COLO829 (cell line): ENCODE measurements at regions not wholly inside any gene's neighbourhood (a gene's known extent, or its start where the extent isn't known, plus 50 kb on each side); places are given as distances from the start of the nearest gene placed in this dataset.
"Not testable (repeated sequence)": the region's sequence is repeated elsewhere in the genome, so short reads cannot be mapped to it uniquely, and the experiment has no call there.

Experiments
- DNase-seq: peaks from one replicate; pipeline ENCODE4 v3.0.0; 2012; ENCODE audit warnings: low spot score

- DNase-seq = no peak
These were observed 441.1 kb downstream of the BCAT1 start for GRCh38 chr12:24507827-24508226.

DNA sequence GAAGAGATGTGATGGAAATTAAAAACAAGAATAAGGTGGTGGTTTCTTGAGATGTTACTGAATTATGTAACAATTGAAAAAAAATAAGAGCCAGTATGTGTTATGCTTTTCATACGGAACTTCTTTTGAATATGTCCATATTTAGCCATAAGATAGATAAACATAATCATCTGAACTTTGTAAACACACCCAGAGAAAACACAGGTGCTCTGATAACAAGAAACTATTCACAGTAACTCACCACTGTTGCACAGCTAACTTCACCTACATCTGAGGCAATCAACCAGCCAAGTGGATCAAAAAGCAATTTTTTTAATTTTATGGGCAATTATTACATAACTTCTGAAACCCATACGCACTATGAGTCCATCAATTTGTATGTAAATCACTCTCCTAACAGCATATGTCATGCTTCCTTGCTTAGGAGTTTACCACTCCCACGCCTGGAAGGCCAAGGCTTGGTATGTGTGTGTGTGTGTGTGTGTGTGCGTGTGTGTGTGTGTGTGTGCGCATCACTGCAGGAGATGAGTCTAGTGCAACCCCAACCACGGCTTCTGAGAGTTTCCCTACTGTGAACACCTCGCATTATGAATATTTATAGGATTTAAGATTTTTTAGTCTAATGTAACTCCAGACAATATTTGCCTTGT is 443.4 kb downstream of the BCAT1 start:
- no peak for DNase-seq

GRCh38 chr12:24503477-24503876 is 445.4 kb downstream of the BCAT1 start:
- not testable (repeated sequence) for DNase-seq

DNA sequence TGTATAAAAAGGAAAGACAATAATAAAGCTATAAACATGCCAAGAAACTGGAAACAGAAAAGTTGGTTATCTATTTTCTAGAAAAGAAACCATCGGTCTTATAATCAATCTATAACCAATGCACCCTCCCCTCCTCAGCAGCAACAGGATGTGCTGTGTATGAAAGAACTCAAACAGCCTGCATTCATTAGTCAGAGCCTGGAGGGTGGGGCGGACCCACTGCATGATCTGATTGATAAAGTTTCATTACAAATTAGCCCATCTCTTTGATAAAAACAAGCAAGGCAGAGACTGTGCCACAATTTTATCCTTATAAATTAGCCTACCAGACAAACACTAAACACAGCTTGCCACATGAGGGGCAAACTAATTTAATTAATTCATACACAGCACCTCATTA is 448.1 kb downstream of the BCAT1 start:
- DNase-seq = peak; percentile 79

DNA sequence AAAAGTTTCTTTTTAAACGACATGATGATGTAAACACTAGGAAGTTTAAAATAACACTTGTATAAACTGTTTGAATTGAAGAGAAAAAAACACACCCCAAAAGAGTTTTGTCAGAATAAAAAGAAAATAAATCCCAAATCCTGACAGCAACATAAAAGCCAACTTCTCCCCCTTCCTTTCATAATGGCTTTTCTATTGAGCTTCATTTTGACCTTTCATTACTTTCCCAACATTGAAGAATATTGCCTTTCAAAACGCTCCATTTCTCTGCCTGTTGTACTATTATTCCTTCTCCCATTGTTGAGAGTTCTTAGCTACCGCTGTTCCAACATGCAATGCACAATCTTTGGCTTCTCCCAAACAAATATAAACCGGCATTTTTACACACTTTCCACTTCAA is 448.5 kb downstream of the BCAT1 start:
- no peak for DNase-seq

GRCh38 chr12:24499151-24500146 is 449.5 kb downstream of the BCAT1 start:
- peak; percentile 61 for DNase-seq

DNA sequence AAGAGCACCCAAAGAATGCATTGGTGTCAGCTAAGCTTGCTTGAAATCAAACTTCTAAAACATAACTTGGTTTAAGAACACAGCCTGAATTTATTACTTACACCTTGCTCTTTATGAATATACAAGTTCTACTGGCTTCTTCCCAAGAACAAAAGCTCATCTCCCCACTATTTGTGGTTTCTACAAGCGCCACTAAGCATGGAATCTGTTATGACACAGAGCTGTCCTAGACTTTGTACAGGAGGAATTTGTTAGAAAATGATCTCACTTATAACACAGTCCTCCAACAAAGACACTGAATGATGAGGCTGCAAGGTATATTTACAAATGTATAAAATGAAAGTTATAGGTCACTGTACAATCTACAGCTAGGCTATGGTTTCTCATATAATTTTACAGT is 452.1 kb downstream of the BCAT1 start:
- DNase-seq = no peak

DNA sequence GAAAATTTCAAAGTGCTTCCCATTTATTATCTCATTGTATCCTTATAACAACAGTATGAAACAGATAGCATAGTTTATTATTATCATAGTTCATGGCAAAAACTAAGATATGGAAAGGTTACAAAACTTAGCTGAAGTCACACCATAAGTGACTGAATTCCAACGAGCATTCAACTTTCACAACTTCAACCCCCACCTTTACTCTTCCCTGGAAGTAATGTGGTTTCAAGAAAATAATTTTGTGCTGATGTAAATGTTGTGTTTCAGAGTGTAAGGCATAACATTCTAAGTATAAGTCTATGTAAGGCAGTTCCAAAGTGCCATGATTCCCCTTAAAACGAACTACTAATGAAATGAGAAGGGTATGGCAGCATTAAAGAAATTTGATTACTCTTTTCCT is 454.5 kb downstream of the BCAT1 start:
- no peak for DNase-seq

- DNase-seq = no peak
These were observed 456.9 kb downstream of the BCAT1 start for GRCh38 chr12:24491968-24492367.

GRCh38 chr12:24489939-24490338 is 459.0 kb downstream of the BCAT1 start:
- no peak for DNase-seq

DNA sequence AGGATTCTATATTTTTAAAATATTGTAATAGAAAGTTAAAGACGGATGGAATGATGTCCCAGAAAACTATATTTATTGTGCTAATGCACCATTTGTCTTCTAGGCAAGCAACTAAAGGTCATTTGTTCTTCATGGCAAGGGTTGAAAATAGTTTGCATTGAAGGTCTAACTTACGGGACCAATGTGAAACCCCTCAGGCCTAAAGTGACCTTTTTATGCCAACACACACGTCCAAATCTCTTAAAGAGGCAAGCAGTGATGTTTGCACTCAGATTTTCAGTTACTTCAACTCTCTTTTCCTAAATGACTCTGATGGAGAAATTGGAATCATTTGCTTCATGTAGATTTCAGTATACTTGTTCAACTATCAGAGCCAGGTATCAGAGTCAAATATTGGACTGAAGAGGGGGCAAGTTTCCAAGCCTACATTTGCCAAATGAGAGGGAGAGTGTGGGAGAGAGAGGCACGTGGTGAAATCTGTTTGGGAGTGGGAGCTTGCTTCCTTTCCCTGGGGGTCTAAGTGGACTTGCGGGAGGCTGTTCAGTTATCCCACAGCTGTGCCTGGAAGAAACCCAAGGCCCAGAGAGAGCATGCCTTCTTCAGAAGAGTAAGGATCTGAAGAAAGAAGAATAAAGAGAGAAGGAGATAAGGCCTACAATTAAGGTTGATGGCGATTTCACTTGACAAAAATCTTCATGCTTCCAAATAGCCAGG is 459.8 kb downstream of the BCAT1 start:
- no peak for DNase-seq

DNA sequence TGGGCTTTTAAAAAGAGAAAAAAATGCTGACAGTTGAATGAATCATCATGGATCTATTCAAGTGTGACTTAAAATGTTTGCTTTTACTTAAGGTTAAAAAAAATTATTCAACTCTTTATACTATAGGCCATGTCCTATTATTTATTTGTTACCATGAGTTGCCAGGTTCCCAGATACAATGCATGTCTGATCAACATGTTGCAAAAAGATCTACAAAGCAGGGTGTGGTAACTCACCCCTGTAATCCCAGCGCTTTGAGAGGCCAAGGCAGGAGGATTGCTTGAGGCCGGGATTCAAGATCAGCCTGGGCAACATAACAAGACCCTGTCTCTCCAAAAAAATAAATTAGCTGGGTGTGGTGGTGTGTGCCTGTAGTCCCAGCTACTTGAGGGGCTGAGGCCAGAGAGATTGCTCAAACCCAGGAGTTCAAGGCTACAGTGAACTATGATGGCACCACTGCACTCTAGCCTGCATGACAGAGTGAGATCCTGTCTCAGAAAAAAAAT is 460.8 kb downstream of the BCAT1 start:
- no peak for DNase-seq

GRCh38 chr12:24487606-24488005 is 461.3 kb downstream of the BCAT1 start:
- no peak for DNase-seq

- DNase-seq = no peak
These were observed 465.2 kb downstream of the BCAT1 start for GRCh38 chr12:24483732-24484131.

GRCh38 chr12:24482882-24483604 is 465.9 kb downstream of the BCAT1 start:
- DNase-seq = no peak

DNA sequence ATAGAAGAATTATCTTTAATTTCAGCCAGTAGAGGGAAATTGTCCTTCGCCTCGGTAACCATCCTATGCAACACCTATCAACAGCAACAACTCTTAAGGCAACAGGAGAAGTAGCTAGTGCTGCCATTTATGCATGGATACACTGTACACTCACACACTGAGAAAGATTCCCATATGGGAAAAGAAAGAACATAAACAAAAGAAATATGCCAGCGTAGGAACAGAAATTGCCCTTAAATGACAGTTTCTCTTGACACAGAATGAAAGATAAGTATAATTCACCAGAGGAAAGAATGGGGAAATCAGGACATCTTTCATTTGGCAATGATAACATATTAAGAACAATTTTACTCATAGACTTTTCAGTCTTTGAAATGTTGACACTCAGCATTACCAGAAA is 466.9 kb downstream of the BCAT1 start:
- DNase-seq = no peak

DNA sequence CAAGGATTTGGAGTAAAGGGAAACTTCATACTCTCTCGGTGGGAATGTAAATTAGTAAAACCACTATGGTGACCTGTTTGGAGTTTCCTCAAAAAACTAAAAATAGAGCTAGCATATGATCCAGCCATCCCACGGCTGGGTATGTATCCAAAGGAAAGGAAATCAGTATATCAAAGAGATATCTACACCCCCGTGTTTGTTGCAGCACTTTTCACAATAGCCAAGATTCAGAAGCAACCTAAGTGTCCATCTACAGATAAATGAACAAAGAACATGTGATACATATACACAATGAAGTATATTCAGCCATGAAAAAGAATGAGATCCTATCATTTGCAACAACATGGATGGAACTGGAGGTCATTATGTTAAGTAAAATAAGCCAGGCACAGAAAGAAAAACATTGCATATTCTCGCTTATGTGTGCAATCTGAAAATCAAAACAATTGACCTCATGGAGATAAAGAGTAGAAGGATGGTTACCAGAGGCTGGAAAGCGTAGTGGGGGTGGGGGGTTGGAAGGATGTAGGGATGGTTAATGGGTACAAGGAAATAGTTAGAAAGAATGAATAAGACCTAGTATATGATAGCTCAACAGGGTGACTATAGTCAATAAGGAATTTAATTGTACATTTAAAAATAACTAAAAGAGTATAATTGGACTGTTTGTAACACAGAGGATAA is 468.0 kb downstream of the BCAT1 start:
- DNase-seq = no peak

GRCh38 chr12:24479131-24479530 is 469.8 kb downstream of the BCAT1 start:
- DNase-seq = no peak

DNA sequence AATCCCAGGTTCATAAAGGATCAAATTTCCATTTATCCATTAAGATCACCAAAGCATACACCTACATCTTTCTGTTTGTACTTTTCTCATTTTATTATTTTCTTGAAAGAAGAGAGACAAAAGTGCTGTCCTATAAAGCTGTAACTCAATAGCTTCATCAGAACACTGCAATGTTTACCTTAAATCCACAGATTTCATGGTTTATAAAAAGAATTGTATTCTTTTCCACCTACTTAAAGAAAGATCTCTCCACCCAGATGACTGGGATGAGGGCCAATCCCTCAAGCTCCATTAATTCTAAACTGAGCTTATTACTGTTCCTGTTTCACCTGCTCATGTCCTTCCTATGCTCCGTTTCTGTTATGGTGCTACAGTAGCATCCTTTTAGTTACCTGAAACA is 470.6 kb downstream of the BCAT1 start:
- DNase-seq = no peak

DNA sequence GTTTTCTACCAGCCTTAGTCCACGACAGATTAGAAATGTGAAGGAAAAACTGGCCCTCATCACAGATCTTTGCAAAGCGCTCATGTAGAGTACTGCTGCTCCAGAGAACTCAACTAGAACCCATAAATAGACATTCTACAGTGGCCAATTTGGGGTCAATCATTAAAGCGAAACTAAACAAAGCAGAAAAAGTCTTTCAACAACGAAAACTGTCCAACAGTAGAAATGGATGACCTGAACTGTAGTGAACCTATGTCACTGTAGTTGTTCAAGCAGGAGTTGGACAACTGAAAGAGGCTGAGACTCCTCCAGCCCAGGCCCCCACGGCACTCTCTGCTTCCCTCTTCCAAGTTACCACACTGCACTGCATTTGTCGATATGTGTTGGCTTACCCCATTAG is 472.6 kb downstream of the BCAT1 start:
- DNase-seq = no peak

- no peak for DNase-seq
These were observed 473.6 kb downstream of the BCAT1 start for GRCh38 chr12:24475337-24475736.
